Skeletal muscle tissue (tissue), 3 donors: ENCODE measurements at regions not wholly inside any gene's neighbourhood (a gene's known extent, or its start where the extent isn't known, plus 50 kb on each side); places are given as distances from the start of the nearest gene placed in this dataset.

Experiments used
- H3K27ac ChIP-seq: one replicate; pipeline ENCODE4 v1.7.0; 2013; ENCODE audit warnings: mild to moderate bottlenecking, low read depth, low read length, inconsistent platforms
- H3K27me3 ChIP-seq, 3 donors: one replicate each; pipeline ENCODE4 v1.7.0; 2013; ENCODE audit warnings: low read length in 3 of 3; ENCODE audit not compliant: control insufficient read depth in 3 of 3, insufficient read depth in 3 of 3
- H3K36me3 ChIP-seq, 3 donors: one replicate each; pipeline ENCODE4 v1.7.0; 2013; ENCODE audit warnings: low read length in 3 of 3; ENCODE audit not compliant: control insufficient read depth in 3 of 3, insufficient read depth in 3 of 3
- H3K4me1 ChIP-seq, 3 donors: one replicate each; pipeline ENCODE4 v1.7.0; 2013; ENCODE audit warnings: low read length in 3 of 3, mild to moderate bottlenecking in 3 of 3; ENCODE audit not compliant: control insufficient read depth in 3 of 3, insufficient read depth in 3 of 3
- H3K4me3 ChIP-seq, 3 donors: one replicate each; pipeline ENCODE4 v1.7.0; 2013; ENCODE audit warnings: low read length in 3 of 3
- H3K9ac ChIP-seq, 3 donors: one replicate each; pipeline ENCODE4 v1.7.0; 2013; ENCODE audit warnings: low read length in 3 of 3, mild to moderate bottlenecking in 3 of 3, moderate library complexity in 2 of 3, low read depth in 1 of 3
- H3K9me3 ChIP-seq, 3 donors: one replicate each; pipeline ENCODE4 v1.7.0; 2013; ENCODE audit warnings: low read length in 3 of 3; ENCODE audit not compliant: control insufficient read depth in 3 of 3
- donor health status: Osteomylitis.

GRCh38 chr11:113572136-113572735, 97.0 kb upstream of the DRD2 start:
- no peaks in the 10 kb centered on the region for H3K4me1 ChIP-seq
- peaks cover 0 to 4% (median 0%) of the 10 kb centered on the region in 3 donors for H3K27me3 ChIP-seq
- H3K36me3 ChIP-seq, result no peaks in the 10 kb centered on the region
- H3K9ac ChIP-seq, result no peak overlapping the region
- H3K27ac ChIP-seq, result no peak overlapping the region
- no peak overlapping the region for H3K4me3 ChIP-seq
- no peaks in the 10 kb centered on the region for H3K9me3 ChIP-seq

GRCh38 chr11:113571531-113571930, 96.3 kb upstream of the DRD2 start:
- no peaks in the 10 kb centered on the region for H3K36me3 ChIP-seq
- no peak overlapping the region for H3K27ac ChIP-seq
- no peak overlapping the region for H3K4me3 ChIP-seq

GRCh38 chr11:113570906-113571305, 95.7 kb upstream of the DRD2 start:
- Histone ChIP-seq H3K4me1 (no peaks in the 10 kb centered on the region), H3K27ac (no peak overlapping the region), H3K27me3 (peaks cover 0 to 4% (median 3%) of the 10 kb centered on the region in 3 donors), H3K36me3 (no peaks in the 10 kb centered on the region), H3K9me3 (no peaks in the 10 kb centered on the region), H3K9ac (no peak overlapping the region), H3K4me3 (no peak overlapping the region)

More at GRCh38 chr11:113571531-113571930, 96.3 kb upstream of the DRD2 start:
- H3K27me3 ChIP-seq, result peaks cover 0 to 4% (median 1%) of the 10 kb centered on the region in 3 donors
- H3K4me1 ChIP-seq, result no peaks in the 10 kb centered on the region
- no peak overlapping the region for H3K9ac ChIP-seq
- no peaks in the 10 kb centered on the region for H3K9me3 ChIP-seq

GRCh38 chr11:113569391-113569790, 94.2 kb upstream of the DRD2 start:
- no peak overlapping the region for H3K9ac ChIP-seq
- H3K27me3 ChIP-seq, result peaks cover 0 to 8% (median 3%) of the 10 kb centered on the region in 3 donors
- no peaks in the 10 kb centered on the region for H3K9me3 ChIP-seq
- H3K4me1 ChIP-seq, result no peaks in the 10 kb centered on the region
- no peak overlapping the region for H3K4me3 ChIP-seq
- H3K27ac ChIP-seq, result no peak overlapping the region
- H3K36me3 ChIP-seq, result no peaks in the 10 kb centered on the region

- no peaks in the 10 kb centered on the region for H3K36me3 ChIP-seq
- H3K9ac ChIP-seq, result no peak overlapping the region
- H3K4me1 ChIP-seq, result no peaks in the 10 kb centered on the region
- H3K4me3 ChIP-seq, result no peak overlapping the region
- H3K27ac ChIP-seq, result no peak overlapping the region
- H3K27me3 ChIP-seq, result peaks cover 0 to 10% (median 3%) of the 10 kb centered on the region in 3 donors
- no peaks in the 10 kb centered on the region for H3K9me3 ChIP-seq
Measured at GRCh38 chr11:113568566-113568965, 93.4 kb upstream of the DRD2 start.

- Histone ChIP-seq H3K9ac (no peak overlapping the region), H3K9me3 (no peaks in the 10 kb centered on the region), H3K27ac (no peak overlapping the region), H3K27me3 (peaks cover 0 to 10% (median 3%) of the 10 kb centered on the region in 3 donors), H3K36me3 (no peaks in the 10 kb centered on the region), H3K4me1 (no peaks in the 10 kb centered on the region), H3K4me3 (no peak overlapping the region)
Measured at GRCh38 chr11:113567867-113568544, 92.8 kb upstream of the DRD2 start.

- Histone ChIP-seq H3K9ac (no peak overlapping the region), H3K27ac (no peak overlapping the region), H3K36me3 (no peaks in the 10 kb centered on the region), H3K4me3 (no peak overlapping the region), H3K4me1 (no peaks in the 10 kb centered on the region), H3K9me3 (no peaks in the 10 kb centered on the region), H3K27me3 (peaks cover 0 to 10% (median 3%) of the 10 kb centered on the region in 3 donors)
Measured at GRCh38 chr11:113567097-113567496, 91.9 kb upstream of the DRD2 start.

GRCh38 chr11:113564527-113565130, 89.4 kb upstream of the DRD2 start:
- no peak overlapping the region for H3K9ac ChIP-seq
- H3K27ac ChIP-seq, result no peak overlapping the region
- peaks cover 0 to 10% (median 3%) of the 10 kb centered on the region in 3 donors for H3K27me3 ChIP-seq
- no peaks in the 10 kb centered on the region for H3K9me3 ChIP-seq
- no peak overlapping the region for H3K4me3 ChIP-seq
- H3K36me3 ChIP-seq, result no peaks in the 10 kb centered on the region
- no peaks in the 10 kb centered on the region for H3K4me1 ChIP-seq

GRCh38 chr11:113563766-113564526, 88.7 kb upstream of the DRD2 start:
- no peak overlapping the region for H3K4me3 ChIP-seq
- no peak overlapping the region for H3K27ac ChIP-seq
- H3K36me3 ChIP-seq, result no peaks in the 10 kb centered on the region
- H3K27me3 ChIP-seq, result peaks cover 0 to 10% (median 3%) of the 10 kb centered on the region in 3 donors
- no peak overlapping the region for H3K9ac ChIP-seq
- no peaks in the 10 kb centered on the region for H3K4me1 ChIP-seq
- H3K9me3 ChIP-seq, result no peaks in the 10 kb centered on the region
